ENCODE measurements at regions not wholly inside any gene's neighbourhood (a gene's known extent, or its start where the extent isn't known, plus 50 kb on each side); places are given as distances from the start of the nearest gene placed in this dataset.
"Not testable (repeated sequence)": the region's sequence is repeated elsewhere in the genome, so short reads cannot be mapped to it uniquely, and the experiment has no call there.

DNA sequence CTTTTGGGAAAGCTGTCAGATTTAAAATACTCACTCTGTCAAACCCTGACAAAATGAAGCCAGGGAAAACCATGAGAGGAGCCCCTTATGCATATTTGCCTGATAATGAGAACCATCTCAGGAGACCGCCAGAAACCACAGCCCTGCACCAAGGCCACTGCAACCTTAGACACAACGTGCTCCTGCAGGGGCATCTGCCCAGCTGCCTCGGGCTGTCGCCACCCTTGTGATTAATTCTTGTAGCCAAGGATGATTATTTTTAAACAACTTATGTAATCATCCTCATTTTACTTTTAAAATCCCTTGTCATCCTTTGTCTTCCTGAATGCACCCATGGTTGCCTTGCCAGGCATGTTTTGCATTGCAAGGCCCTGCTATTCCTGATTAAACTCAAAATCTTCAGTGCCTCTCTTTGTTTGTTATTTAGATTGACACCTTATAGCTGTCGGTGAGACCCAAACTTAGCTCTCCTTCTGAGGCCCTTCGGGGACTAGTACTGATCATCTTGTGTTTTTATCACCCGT, 766.4 kb upstream of the TMEM132C start:
- no peak overlapping the region for H3K4me3 ChIP-seq (ENCODE audit: low read depth, low read length)
- TF ChIP-seq CTCF (IDR thresholded peaks at IDR 0.05; ENCODE audit: insufficient read depth, low read length) = no peak
- DNase-seq (ENCODE audit: low read depth) = no peak

DNA sequence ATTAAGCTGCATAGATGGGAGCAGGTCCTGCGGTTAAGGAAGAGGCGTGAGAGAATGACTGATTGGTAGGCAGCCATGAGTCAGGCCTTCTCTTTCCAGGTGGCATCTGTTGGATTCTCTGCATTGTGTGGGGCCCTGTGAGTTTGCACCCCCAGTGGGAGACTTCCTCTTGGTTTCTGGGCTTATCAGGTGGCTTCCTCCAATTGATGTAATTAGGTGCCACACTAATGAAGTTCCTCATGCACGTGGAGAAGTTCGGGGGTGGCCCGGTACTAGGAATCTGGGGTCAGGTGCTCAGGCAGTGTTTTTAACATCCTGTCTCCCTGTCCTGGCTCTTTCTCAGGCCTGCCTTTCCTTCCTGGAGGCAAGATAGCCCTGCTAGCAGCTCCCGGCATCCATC, 765.1 kb upstream of the TMEM132C start:
- no peak for DNase-seq (ENCODE audit: low read depth)
- no peak for TF ChIP-seq CTCF (IDR thresholded peaks at IDR 0.05; ENCODE audit: insufficient read depth, low read length)

GRCh38 chr12:127503246-127503645, 763.7 kb upstream of the TMEM132C start:
- no peak overlapping the region for H3K4me3 ChIP-seq (ENCODE audit: low read depth, low read length)
- no peak for DNase-seq (ENCODE audit: low read depth)
- TF ChIP-seq CTCF (IDR thresholded peaks at IDR 0.05; ENCODE audit: insufficient read depth, low read length) = no peak

More for the DNA sequence above, 765.1 kb upstream of the TMEM132C start:
- no peak overlapping the region for H3K4me3 ChIP-seq (ENCODE audit: low read depth, low read length)

GRCh38 chr12:127503996-127504395, 763.0 kb upstream of the TMEM132C start:
- DNase-seq (ENCODE audit: low read depth); H3K4me3 ChIP-seq (ENCODE audit: low read depth, low read length): not testable (repeated sequence)

- TF ChIP-seq CTCF (IDR thresholded peaks at IDR 0.05; ENCODE audit: insufficient read depth, low read length) = no peak
- H3K4me3 ChIP-seq (ENCODE audit: low read depth, low read length) = no peak overlapping the region
- no peak for DNase-seq (ENCODE audit: low read depth)
Measured at GRCh38 chr12:127504874-127505273, 762.1 kb upstream of the TMEM132C start.

DNA sequence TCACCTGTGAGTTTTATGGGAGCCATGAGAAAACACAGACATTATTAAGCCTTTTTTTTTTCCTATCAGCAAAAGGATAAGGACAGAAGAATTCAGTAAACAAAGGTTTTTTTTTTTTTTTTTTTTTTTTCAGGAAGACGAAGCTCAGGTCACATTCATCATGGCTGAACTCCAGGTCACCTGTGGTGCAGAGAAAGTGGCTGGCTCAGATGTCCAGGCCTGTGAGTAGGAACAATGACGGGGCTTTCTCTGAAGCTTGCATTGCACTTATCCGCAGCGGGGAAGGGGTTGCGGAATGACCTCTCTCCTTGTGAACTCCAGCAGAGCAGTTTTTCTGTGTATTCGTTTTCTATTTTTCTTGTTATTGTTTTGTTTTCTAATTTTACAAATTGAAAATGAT, 759.6 kb upstream of the TMEM132C start:
- no peak overlapping the region for H3K4me3 ChIP-seq (ENCODE audit: low read depth, low read length)
- TF ChIP-seq CTCF (IDR thresholded peaks at IDR 0.05; ENCODE audit: insufficient read depth, low read length) = no peak

GRCh38 chr12:127509066-127509778, 757.7 kb upstream of the TMEM132C start:
- no peak overlapping the region for H3K4me3 ChIP-seq (ENCODE audit: low read depth, low read length)
- TF ChIP-seq CTCF (IDR thresholded peaks at IDR 0.05; ENCODE audit: insufficient read depth, low read length) = no peak
- peak; percentile 52 for DNase-seq (ENCODE audit: low read depth)

More for the DNA sequence above, 759.6 kb upstream of the TMEM132C start:
- DNase-seq (ENCODE audit: low read depth) = no peak

Data from fibroblast of the aortic adventitia (primary cell).